RWPE1 (cell line): ENCODE measurements at regions not wholly inside any gene's neighbourhood (a gene's known extent, or its start where the extent isn't known, plus 50 kb on each side); places are given as distances from the start of the nearest gene placed in this dataset.

Experiments
- CTCF ChIA-PET: fragments of 350-600 bp; sonication (Branson Sonifier 250); formaldehyde crosslinking; extraction: SDS; loops from one replicate; lab custom pipeline; 2021; lab: Yijun Ruan, JAX
- POLR2A ChIA-PET: fragments of 400-600 bp; formaldehyde crosslinking; extraction: SDS; loops from one replicate; lab custom pipeline; 2020; ENCODE audit warnings: antibody characterized with exemption; ENCODE audit not compliant: low non-redundant PET; lab: Yijun Ruan, JAX
- DNase-seq: peaks from one replicate; pipeline ENCODE4 v3.0.0; 2012; ENCODE audit warnings: low spot score
- H3K27ac ChIP-seq: fragments of 450-650 bp; 2 replicates; pipeline ENCODE4 v1.5.1; 2017
- TF ChIP-seq, protein P1 (sequence below): fragments of 450-650 bp; conservative IDR thresholded peaks from 2 replicates; pipeline ENCODE4 v1.5.1; 2017; ENCODE audit warnings: low read depth, mild to moderate bottlenecking

DNA sequence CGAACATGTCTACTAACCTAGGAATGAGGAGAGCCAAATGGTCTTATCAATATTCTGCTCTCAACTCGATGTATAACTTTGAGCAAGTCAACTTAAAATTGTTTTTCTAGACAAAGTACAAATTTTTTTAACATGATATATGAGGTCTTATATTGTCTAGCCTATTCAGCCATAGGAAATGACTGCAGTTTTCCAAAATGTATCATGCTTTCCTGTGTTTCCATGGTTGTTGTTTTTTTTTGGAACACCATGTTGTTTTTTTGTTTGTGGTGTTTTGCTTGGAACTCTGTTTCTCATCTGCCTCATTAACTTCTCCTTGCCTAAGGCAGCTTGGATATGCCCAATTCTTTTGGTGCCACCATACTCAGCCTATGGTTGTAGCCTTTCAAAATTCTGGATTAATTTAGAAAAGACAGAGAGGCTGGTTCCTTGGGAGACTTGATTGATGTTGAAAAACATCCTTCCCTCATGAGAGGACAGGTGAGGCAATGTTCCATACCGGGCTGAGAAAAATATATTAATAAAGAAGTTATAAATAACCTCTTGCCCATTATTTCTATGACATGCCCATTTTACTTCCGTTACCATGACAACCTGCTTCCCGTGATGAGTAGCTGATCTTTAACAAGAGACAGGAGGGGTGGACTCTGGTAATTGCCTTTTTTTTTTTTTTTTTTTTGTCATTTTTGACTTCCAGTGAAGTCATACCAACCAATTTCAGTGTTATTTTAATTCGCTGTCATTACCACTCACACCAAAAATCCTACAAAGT, 687.9 kb upstream of the GRM7 start:
- TF ChIP-seq, protein P1, sequence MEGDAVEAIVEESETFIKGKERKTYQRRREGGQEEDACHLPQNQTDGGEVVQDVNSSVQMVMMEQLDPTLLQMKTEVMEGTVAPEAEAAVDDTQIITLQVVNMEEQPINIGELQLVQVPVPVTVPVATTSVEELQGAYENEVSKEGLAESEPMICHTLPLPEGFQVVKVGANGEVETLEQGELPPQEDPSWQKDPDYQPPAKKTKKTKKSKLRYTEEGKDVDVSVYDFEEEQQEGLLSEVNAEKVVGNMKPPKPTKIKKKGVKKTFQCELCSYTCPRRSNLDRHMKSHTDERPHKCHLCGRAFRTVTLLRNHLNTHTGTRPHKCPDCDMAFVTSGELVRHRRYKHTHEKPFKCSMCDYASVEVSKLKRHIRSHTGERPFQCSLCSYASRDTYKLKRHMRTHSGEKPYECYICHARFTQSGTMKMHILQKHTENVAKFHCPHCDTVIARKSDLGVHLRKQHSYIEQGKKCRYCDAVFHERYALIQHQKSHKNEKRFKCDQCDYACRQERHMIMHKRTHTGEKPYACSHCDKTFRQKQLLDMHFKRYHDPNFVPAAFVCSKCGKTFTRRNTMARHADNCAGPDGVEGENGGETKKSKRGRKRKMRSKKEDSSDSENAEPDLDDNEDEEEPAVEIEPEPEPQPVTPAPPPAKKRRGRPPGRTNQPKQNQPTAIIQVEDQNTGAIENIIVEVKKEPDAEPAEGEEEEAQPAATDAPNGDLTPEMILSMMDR = no peak
- DNase-seq = no peak
- CTCF ChIA-PET = no interaction called here
- POLR2A ChIA-PET = no interaction called here
- H3K27ac ChIP-seq = no peak overlapping the region

GRCh38 chr3:6177417-6177816, 683.5 kb upstream of the GRM7 start:
- ChIA-PET CTCF (no interaction called here), POLR2A (no interaction called here)
- DNase-seq = no peak
- H3K27ac ChIP-seq = no peak overlapping the region
- TF ChIP-seq, protein P1 = no peak

DNA sequence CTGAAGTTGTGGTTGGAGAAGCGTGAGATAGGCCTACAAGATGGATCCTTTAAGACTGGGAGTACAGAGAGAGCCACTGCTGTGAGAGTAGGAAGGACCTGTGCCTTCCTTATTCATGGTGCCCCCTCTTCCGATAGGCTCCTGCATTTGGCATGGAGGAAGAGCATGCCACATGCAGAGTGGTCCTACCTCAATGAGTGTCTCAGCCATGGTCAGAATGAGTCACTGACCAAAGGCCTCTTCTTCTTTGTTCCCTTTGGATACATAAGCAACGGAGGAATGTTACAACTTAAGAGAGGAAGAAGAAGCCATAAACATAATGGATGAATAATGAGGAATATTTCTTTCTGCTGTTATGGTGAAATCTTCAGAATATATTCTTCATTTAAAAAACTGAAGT, 681.2 kb upstream of the GRM7 start:
- no peak for DNase-seq
- ChIA-PET CTCF (no interaction called here), POLR2A (no interaction called here)
- no peak overlapping the region for H3K27ac ChIP-seq
- TF ChIP-seq, protein P1 = no peak

GRCh38 chr3:6180171-6180570, 680.7 kb upstream of the GRM7 start:
- CTCF ChIA-PET = no interaction called here
- H3K27ac ChIP-seq = no peak overlapping the region
- DNase-seq = no peak
- TF ChIP-seq, protein P1 = no peak
- POLR2A ChIA-PET = no interaction called here

GRCh38 chr3:6182476-6182875, 678.4 kb upstream of the GRM7 start:
- TF ChIP-seq, protein P1 = no peak
- ChIA-PET CTCF (no interaction called here), POLR2A (no interaction called here)
- no peak overlapping the region for H3K27ac ChIP-seq
- no peak for DNase-seq

DNA sequence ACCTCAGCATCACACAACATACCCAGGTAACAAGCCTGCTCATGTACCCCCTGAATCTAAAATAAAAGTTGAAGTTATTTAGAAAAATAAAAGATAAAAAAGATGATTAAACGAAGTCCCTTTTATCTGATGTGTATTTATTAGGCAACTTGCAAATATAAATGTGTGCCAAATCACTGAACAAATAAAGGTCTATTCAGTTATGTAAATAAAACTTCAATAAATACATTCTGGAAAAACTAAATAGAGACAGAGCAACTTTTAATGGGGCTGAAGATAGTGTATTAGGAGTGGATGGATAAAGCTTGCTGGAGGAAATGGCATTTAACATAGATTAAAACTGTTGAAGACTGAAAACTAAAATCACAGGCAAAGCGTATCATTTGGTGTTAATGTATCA, 678.0 kb upstream of the GRM7 start:
- TF ChIP-seq, protein P1 = no peak
- CTCF ChIA-PET = no interaction called here
- H3K27ac ChIP-seq = no peak overlapping the region

More for the DNA sequence above, 678.0 kb upstream of the GRM7 start:
- POLR2A ChIA-PET = no interaction called here
- DNase-seq = no peak
